CD14-positive monocyte (primary cell): ENCODE measurements at regions not wholly inside any gene's neighbourhood (a gene's known extent, or its start where the extent isn't known, plus 50 kb on each side); places are given as distances from the start of the nearest gene placed in this dataset.

ENCODE experiments used
- DNase-seq, 3 donors: peaks; one replicate each; pipeline ENCODE4 v3.0.0-alpha.2; 2011 to 2022
- H2AFZ ChIP-seq: 2 replicates; pipeline ENCODE4 v1.6.0; 2012; ENCODE audit warnings: mild to moderate bottlenecking, low read depth, low read length, inconsistent platforms; ENCODE audit not compliant: insufficient read depth, poor library complexity, severe bottlenecking
- H3K27ac ChIP-seq, 2 donors: 1 replicate in 1 of 2; 2 replicates in 1 of 2; pipeline ENCODE4 v1.5.1; 2012 to 2013; ENCODE audit warnings: low read length in 2 of 2, control low read depth in 1 of 2, inconsistent platforms in 1 of 2, low read depth in 1 of 2, mild to moderate bottlenecking in 1 of 2
- H3K27me3 ChIP-seq, 2 donors: one replicate each; pipeline versions ENCODE4 v1.6.0 to v1.6.1; 2011 to 2013; ENCODE audit warnings: low read length in 2 of 2; ENCODE audit not compliant: control insufficient read depth in 2 of 2, insufficient read depth in 2 of 2
- H3K36me3 ChIP-seq, 2 donors: replicated peaks in 1 of 2; 1 replicate in 1 of 2; 2 replicates in 1 of 2; pipeline versions ENCODE4 v1.5.1 to v1.6.1; 2012 to 2013; ENCODE audit warnings: low read length in 2 of 2, control low read depth in 1 of 2, inconsistent platforms in 1 of 2, mild to moderate bottlenecking in 1 of 2; ENCODE audit not compliant: insufficient read depth in 2 of 2, control insufficient read depth in 1 of 2
- H3K4me1 ChIP-seq, 2 donors: 1 replicate in 1 of 2; 2 replicates in 1 of 2; pipeline versions ENCODE4 v1.5.1 to v1.6.1; 2012 to 2013; ENCODE audit warnings: low read length in 2 of 2, control low read depth in 1 of 2, inconsistent platforms in 1 of 2, mild to moderate bottlenecking in 1 of 2, moderate library complexity in 1 of 2; ENCODE audit not compliant: insufficient read depth in 2 of 2, control insufficient read depth in 1 of 2
- H3K4me2 ChIP-seq: replicated peaks from 2 replicates; pipeline ENCODE3; 2012; ENCODE audit warnings: low read length, moderate library complexity, mild to moderate bottlenecking; ENCODE audit not compliant: poor library complexity, severe bottlenecking; ENCODE audit errors: extremely low read depth
- H3K4me3 ChIP-seq, 3 experiments: fragments of 200-600 bp in 1 of 3; sonication (generic) in 1 of 3; replicated peaks in 1 of 3; 1 replicate in 2 of 3; 2 replicates in 1 of 3; pipeline ENCODE4 v1.5.1; 2011 to 2013; ENCODE audit warnings: low read length in 3 of 3, mild to moderate bottlenecking in 3 of 3, control low read depth in 2 of 3, low read depth in 2 of 3, inconsistent platforms in 1 of 3, moderate library complexity in 1 of 3
- H3K79me2 ChIP-seq: 2 replicates; pipeline ENCODE4 v1.6.0; 2012; ENCODE audit warnings: mild to moderate bottlenecking, control low read depth, inconsistent platforms, low read length, moderate library complexity; ENCODE audit not compliant: insufficient read depth
- H3K9ac ChIP-seq: 2 replicates; pipeline ENCODE4 v1.6.0; 2017; ENCODE audit warnings: low read length, mild to moderate bottlenecking; ENCODE audit not compliant: insufficient read depth, poor library complexity, severe bottlenecking
- H3K9me3 ChIP-seq, 2 donors: replicated peaks in 1 of 2; 1 replicate in 1 of 2; 2 replicates in 1 of 2; pipeline versions ENCODE4 v1.5.1 to v1.6.1; 2012 to 2013; ENCODE audit warnings: low read length in 2 of 2, control low read depth in 1 of 2; ENCODE audit not compliant: control insufficient read depth in 1 of 2, insufficient read depth in 1 of 2
- H4K20me1 ChIP-seq: 2 replicates; pipeline ENCODE4 v1.6.0; 2012; ENCODE audit warnings: mild to moderate bottlenecking, low read length, control low read depth, moderate library complexity; ENCODE audit not compliant: insufficient read depth
- H3K27ac Mint-ChIP-seq, 7 donors: one replicate each; pipeline ENCODE4 v1.8.0; 2020; ENCODE audit warnings: mild to moderate bottlenecking in 7 of 7, mixed read lengths in 7 of 7, moderate library complexity in 6 of 7, inconsistent platforms in 2 of 7
- H3K27me3 Mint-ChIP-seq, 3 donors: one replicate each; pipeline ENCODE4 v1.8.0; 2021 to 2022; ENCODE audit warnings: low read depth in 3 of 3, mild to moderate bottlenecking in 3 of 3, mixed read lengths in 3 of 3, moderate library complexity in 3 of 3, inconsistent platforms in 1 of 3
- H3K36me3 Mint-ChIP-seq, 2 donors: one replicate each; pipeline ENCODE4 v1.8.0; 2020; ENCODE audit warnings: mixed read lengths in 2 of 2, inconsistent platforms in 1 of 2, mild to moderate bottlenecking in 1 of 2
- H3K4me1 Mint-ChIP-seq: one replicate; pipeline ENCODE4 v1.8.0; 2020; ENCODE audit warnings: mild to moderate bottlenecking, mixed read lengths
- H3K4me3 Mint-ChIP-seq, 2 donors: one replicate each; pipeline ENCODE4 v1.8.0; 2020; ENCODE audit warnings: mild to moderate bottlenecking in 2 of 2, mixed read lengths in 2 of 2, moderate library complexity in 1 of 2
- H3K9me3 Mint-ChIP-seq, 7 donors: one replicate each; pipeline ENCODE4 v1.8.0; 2020 to 2022; ENCODE audit warnings: mixed read lengths in 7 of 7, mild to moderate bottlenecking in 6 of 7, moderate library complexity in 6 of 7, inconsistent platforms in 2 of 7
- CTCF ChIP-seq: fragments of 200-600 bp; IDR thresholded peaks from one replicate; pipeline ENCODE4 v1.8.0; 2022; ENCODE audit warnings: antibody characterized with exemption, mild to moderate bottlenecking
- WGBS: methylation state at CpG from one replicate; pipeline ENCODE4 v1.1.5; 2013; ENCODE audit warnings: missing lambda C conversion rate; ENCODE audit not compliant: insufficient coverage; 5-methylcytosine and 5-hydroxymethylcytosine counted together
- intact Hi-C, 2 donors: fragments of 100-400 bp; cut with micrococcal nuclease; formaldehyde crosslinking; loops; one replicate each; pipeline versions ENCODE4 v1.15.0 to v1.15.1; 2023

GRCh38 chr1:199809311-199809710 lies 218.2 kb upstream of the NR5A2 start:
- peaks cover 6 to 7% of the 10 kb centered on the region in 2 donors for H3K4me1 ChIP-seq
- H3K27ac ChIP-seq, result no peak overlapping the region
- no CpG with 5 or more reads among the region's 1 CpG for WGBS
- H3K36me3 ChIP-seq, result no peaks in the 10 kb centered on the region
- no peak for TF ChIP-seq CTCF
- H3K9me3 ChIP-seq, result no peaks in the 10 kb centered on the region
- no peak overlapping the region for H3K9ac ChIP-seq
- no peak overlapping the region for H2AFZ ChIP-seq
- H3K27me3 ChIP-seq, result no peaks in the 10 kb centered on the region
- H3K79me2 ChIP-seq, result no peaks in the 10 kb centered on the region
- Mint-ChIP-seq H3K4me1 (peaks cover 12% of the 10 kb centered on the region), H3K27me3 (peaks cover 0 to 3% (median 0%) of the 10 kb centered on the region in 3 donors), H3K9me3 (peaks cover 0 to 2% (median 0%) of the 10 kb centered on the region in 7 donors), H3K36me3 (no peaks in the 10 kb centered on the region), H3K27ac (no peak overlapping the region), H3K4me3 (no peak overlapping the region)
- DNase-seq, result no peak
- H3K4me2 ChIP-seq, result no peak overlapping the region
- intact Hi-C loops, result no loop called here
- no peaks in the 10 kb centered on the region for H4K20me1 ChIP-seq
- no peak overlapping the region for H3K4me3 ChIP-seq

- H3K27me3 Mint-ChIP-seq, result peaks cover 0 to 3% (median 0%) of the 10 kb centered on the region in 3 donors
- peaks cover 10% of the 10 kb centered on the region for H3K4me1 Mint-ChIP-seq
- Histone ChIP-seq H3K4me2 (no peak overlapping the region), H3K9ac (no peak overlapping the region), H3K9me3 (peaks cover 2 to 4% of the 10 kb centered on the region in 2 donors), H3K4me3 (no peak overlapping the region), H4K20me1 (no peaks in the 10 kb centered on the region), H3K27me3 (no peaks in the 10 kb centered on the region), H3K79me2 (no peaks in the 10 kb centered on the region), H3K4me1 (peaks cover 6 to 7% of the 10 kb centered on the region in 2 donors), H3K27ac (no peak overlapping the region), H2AFZ (peak overlapping the region; percentile 16), H3K36me3 (no peaks in the 10 kb centered on the region)
- no peak for DNase-seq
- TF ChIP-seq CTCF, result no peak
- H3K4me3 Mint-ChIP-seq, result no peak overlapping the region
- WGBS, result 96% methylated on average over 3 of the region's 5 CpGs
- H3K27ac Mint-ChIP-seq, result no peak overlapping the region
- intact Hi-C loops, result no loop called here
- H3K36me3 Mint-ChIP-seq, result no peaks in the 10 kb centered on the region
- peaks cover 5 to 12% (median 7%) of the 10 kb centered on the region in 7 donors for H3K9me3 Mint-ChIP-seq
Measured at GRCh38 chr1:199811163-199811562, 216.3 kb upstream of the NR5A2 start.
